Gastrocnemius medialis (tissue), 4 donors: ENCODE measurements at regions not wholly inside any gene's neighbourhood (a gene's known extent, or its start where the extent isn't known, plus 50 kb on each side); places are given as distances from the start of the nearest gene placed in this dataset.

ENCODE experiments used
- CTCF ChIP-seq, 5 experiments: fragments of 450-650 bp in 3 of 5; fragments of 200-600 bp in 2 of 5; sonication (generic) in 2 of 5; IDR thresholded peaks in 4 of 5; conservative IDR thresholded peaks in 1 of 5; 1 replicate in 4 of 5; 2 replicates in 1 of 5; pipeline ENCODE4 v1.5.1; 2016 to 2019; ENCODE audit warnings: antibody characterized with exemption in 5 of 5, mild to moderate bottlenecking in 3 of 5, moderate library complexity in 3 of 5
- POLR2A ChIP-seq, 2 donors: fragments of 450-650 bp; IDR thresholded peaks; one replicate each; pipeline ENCODE4 v1.6.1; 2017; ENCODE audit warnings: antibody characterized with exemption in 2 of 2, mild to moderate bottlenecking in 2 of 2, moderate library complexity in 2 of 2

- TF ChIP-seq CTCF (IDR thresholded peaks at IDR 0.05 in 4 of 5, conservative IDR thresholded peaks at IDR 0.05 in 1 of 5) (no peak), POLR2A (IDR thresholded peaks at IDR 0.05) (no peak)
These were observed 69.3 kb downstream of the CHRD start for GRCh38 chr3:184449161-184449515.
